K562 (cell line): ENCODE measurements at regions not wholly inside any gene's neighbourhood (a gene's known extent, or its start where the extent isn't known, plus 50 kb on each side); places are given as distances from the start of the nearest gene placed in this dataset.

Experiments used
- ATAC-seq: fragments of 200-7000 bp; cut with Tn5 transposase; 3 replicates; pipeline ENCODE4 v1.9.1; 2020; ENCODE audit warnings: moderate library complexity
- BruUV-seq: library from RNA; stranded (reverse); fragments of 400-500 nt; replicated peaks from 2 replicates; lab custom pipeline; 2021; lab: Mats Ljungman, UMichigan
- CTCF ChIA-PET: fragments of 300-600 bp; formaldehyde crosslinking; extraction: SDS; loops from one replicate; lab custom pipeline; 2021; ENCODE audit warnings: low intra/inter-chr PET ratio; lab: Yijun Ruan, JAX
- POLR2A ChIA-PET: fragments of 300-600, 350-650 bp; sonication (Branson Sonifier 250); formaldehyde crosslinking; extraction: SDS; loops from one replicate; lab custom pipeline; 2021; ENCODE audit warnings: antibody characterized with exemption, inconsistent platforms; lab: Yijun Ruan, JAX
- DNase-seq, 4 experiments: peaks; one replicate each; pipeline versions ENCODE4 v3.0.0 to v3.0.0-alpha.2; 2011 to 2018; ENCODE audit warnings: low spot score in 3 of 4, mixed read lengths in 3 of 4; ENCODE audit errors: extremely low read depth in 1 of 4
- FAIRE-seq: peaks from 2 replicates; lab custom pipeline; 2011; peaks lifted over from hg19 to GRCh38; lab: Jason Lieb, UNC
- H2AFZ ChIP-seq: 2 replicates; pipeline ENCODE4 v1.6.0; 2011; ENCODE audit warnings: low read depth, low read length, control low read depth, inconsistent platforms
- H3K27ac ChIP-seq: fragments of 200-600 bp; 3 replicates; pipeline ENCODE4 v1.8.0; 2011; ENCODE audit warnings: low read depth, mild to moderate bottlenecking, control low read depth, inconsistent platforms, low read length, moderate library complexity, mixed read lengths; ENCODE audit errors: extremely low read depth
- H3K27me3 ChIP-seq, 2 experiments: fragments of 300-600 bp in 1 of 2; 2 replicates in 1 of 2; 3 replicates in 1 of 2; pipeline versions ENCODE4 v1.6.0 to v1.8.0; 2011; ENCODE audit warnings: inconsistent platforms in 2 of 2, low read length in 2 of 2, mild to moderate bottlenecking in 1 of 2, mixed read lengths in 1 of 2, moderate library complexity in 1 of 2; ENCODE audit not compliant: control insufficient read depth in 2 of 2, insufficient read depth in 2 of 2
- H3K36me3 ChIP-seq: fragments of 300-600 bp; 3 replicates; pipeline ENCODE4 v1.8.0; 2011; ENCODE audit warnings: mild to moderate bottlenecking, low read length, inconsistent platforms; ENCODE audit not compliant: control insufficient read depth, insufficient read depth
- H3K4me1 ChIP-seq, 2 experiments: fragments of 200-600 bp in 1 of 2; replicated peaks in 1 of 2; 2 replicates in 1 of 2; 3 replicates in 1 of 2; pipeline versions ENCODE4 v1.5.1 to v1.8.0; 2011; ENCODE audit warnings: inconsistent platforms in 2 of 2, low read length in 2 of 2, mild to moderate bottlenecking in 1 of 2, mixed read lengths in 1 of 2, moderate library complexity in 1 of 2; ENCODE audit not compliant: control insufficient read depth in 2 of 2, insufficient read depth in 2 of 2
- H3K4me2 ChIP-seq: 2 replicates; pipeline ENCODE4 v1.6.1; 2011; ENCODE audit warnings: low read length, control low read depth, inconsistent platforms, mixed read lengths; ENCODE audit not compliant: insufficient read depth
- H3K4me3 ChIP-seq: fragments of 200-600 bp; sonication (generic), shearing (Covaris generic); 2 replicates; pipeline ENCODE4 v1.5.1; 2016; ENCODE audit warnings: control low read depth, inconsistent platforms
- H3K79me2 ChIP-seq: fragments of 200-600 bp; 3 replicates; pipeline ENCODE4 v1.8.0; 2011; ENCODE audit warnings: low read length, inconsistent platforms; ENCODE audit not compliant: control insufficient read depth, insufficient read depth
- H3K9ac ChIP-seq, 2 experiments: 2 replicates each; pipeline versions ENCODE4 v1.6.0 to v1.6.1; 2011; ENCODE audit warnings: low read depth in 2 of 2, low read length in 2 of 2, control low read depth in 1 of 2, inconsistent platforms in 1 of 2, mild to moderate bottlenecking in 1 of 2, mixed read lengths in 1 of 2; ENCODE audit not compliant: insufficient read depth in 1 of 2
- H3K9me1 ChIP-seq: one replicate; pipeline ENCODE4 v1.6.0; 2011; ENCODE audit warnings: inconsistent platforms, mild to moderate bottlenecking, low read length, moderate library complexity; ENCODE audit not compliant: control insufficient read depth, insufficient read depth
- H3K9me3 ChIP-seq: replicated peaks from 2 replicates; pipeline ENCODE4 v1.5.1; 2011; ENCODE audit warnings: low read depth, low read length, inconsistent platforms; ENCODE audit not compliant: control insufficient read depth, insufficient read depth
- H4K20me1 ChIP-seq: replicated peaks from 2 replicates; pipeline ENCODE4 v1.6.1; 2011; ENCODE audit warnings: low read length, inconsistent platforms, mixed read lengths; ENCODE audit not compliant: control insufficient read depth, insufficient read depth
- ATF1 ChIP-seq, 2 experiments: fragments of 450-650 bp in 1 of 2; IDR thresholded peaks; 2 replicates each; pipeline ENCODE4 v1.6.1; 2016; ENCODE audit warnings: missing compliant biosample characterization in 1 of 2, missing genetic modification characterization in 1 of 2
- CREBBP ChIP-seq: IDR thresholded peaks from one replicate; pipeline ENCODE4 v1.6.1; 2012; ENCODE audit warnings: low read depth, mild to moderate bottlenecking, control low read depth, inconsistent platforms, low read length
- ESRRA ChIP-seq: fragments of 450-650 bp; IDR thresholded peaks from 2 replicates; pipeline ENCODE4 v1.6.1; 2014; ENCODE audit warnings: low read depth, mild to moderate bottlenecking, moderate library complexity, borderline replicate concordance
- GABPB2 ChIP-seq: fragments of 250-450 bp; sonication (Bioruptor Pico); conservative IDR thresholded peaks from 2 replicates; pipeline ENCODE4 v1.5.1; 2021; ENCODE audit warnings: mild to moderate bottlenecking
- HOXB6 ChIP-seq: fragments of 250-450 bp; sonication (Bioruptor Pico); IDR thresholded peaks from 2 replicates; pipeline ENCODE4 v1.5.1; 2022; ENCODE audit warnings: mild to moderate bottlenecking, borderline replicate concordance
- KDM2B ChIP-seq: fragments of 250-450 bp; sonication (Bioruptor Pico); IDR thresholded peaks from 2 replicates; pipeline ENCODE4 v1.8.0; 2021; ENCODE audit warnings: mild to moderate bottlenecking, moderate library complexity
- KLF6 ChIP-seq: fragments of 250-450 bp; sonication (Bioruptor Pico); IDR thresholded peaks from 2 replicates; pipeline ENCODE4 v1.4.0; 2020; ENCODE audit warnings: mild to moderate bottlenecking, moderate library complexity, borderline replicate concordance
- NBN ChIP-seq: fragments of 450-650 bp; IDR thresholded peaks from 2 replicates; pipeline ENCODE4 v1.6.1; 2016; ENCODE audit warnings: low read depth, mild to moderate bottlenecking
- NFXL1 ChIP-seq: fragments of 450-650 bp; formaldehyde crosslinking; IDR thresholded peaks from 2 replicates; pipeline ENCODE4 v1.4.0; 2021; ENCODE audit warnings: mild to moderate bottlenecking
- NONO ChIP-seq, 2 experiments: fragments of 200-400 bp in 1 of 2; fragments of 450-650 bp in 1 of 2; formaldehyde crosslinking in 1 of 2; IDR thresholded peaks; 2 replicates each; pipeline ENCODE4 v1.6.1; 2017; ENCODE audit warnings: low read depth in 2 of 2, mild to moderate bottlenecking in 2 of 2, moderate library complexity in 2 of 2, low read length in 1 of 2
- SMC3 ChIP-seq: conservative IDR thresholded peaks from 2 replicates; pipeline ENCODE4 v1.6.1; 2011; ENCODE audit warnings: low read depth, low read length, improper control_type of control experiment; ENCODE audit not compliant: insufficient read depth
- TAF9B ChIP-seq: fragments of 450-650 bp; IDR thresholded peaks from 2 replicates; pipeline ENCODE4 v1.6.1; 2018; ENCODE audit warnings: mild to moderate bottlenecking; ENCODE audit not compliant: partially characterized antibody
- USF1 ChIP-seq: sonication (generic); formaldehyde crosslinking; IDR thresholded peaks from 2 replicates; pipeline ENCODE4 v1.9.0; 2022; ENCODE audit warnings: mild to moderate bottlenecking, missing genetic modification reagents
- ZBED1 ChIP-seq: IDR thresholded peaks from 2 replicates; pipeline ENCODE4 v1.6.1; 2014
- ZNF280A ChIP-seq: fragments of 450-650 bp; IDR thresholded peaks from 2 replicates; pipeline ENCODE4 v1.6.1; 2018; ENCODE audit warnings: mild to moderate bottlenecking, low read depth; ENCODE audit not compliant: partially characterized antibody
- ZNF699 ChIP-seq: fragments of 250-450 bp; sonication (Bioruptor Pico); IDR thresholded peaks from 2 replicates; pipeline ENCODE4 v1.8.0; 2021; ENCODE audit warnings: mild to moderate bottlenecking, moderate library complexity; ENCODE audit not compliant: insufficient replicate concordance
- WGBS: fragments of 100-300 bp; shearing (Covaris generic); methylation state at CpG from one replicate; pipeline ENCODE4 v1.1.6; 2016; ENCODE audit warnings: low coverage, mixed read lengths; ENCODE audit not compliant: insufficient coverage; ENCODE audit errors: missing lambda C conversion rate; 5-methylcytosine and 5-hydroxymethylcytosine counted together
- in situ Hi-C: fragments of 300-500 bp; cut with MboI; formaldehyde crosslinking; loops from 4 replicates; pipeline ENCODE4 v1.15.0; 2018; ENCODE audit warnings: inconsistent platforms, mixed read lengths
- intact Hi-C: fragments of 100-400 bp; cut with micrococcal nuclease; formaldehyde crosslinking; loops from 2 replicates; pipeline ENCODE4 v1.14.2; 2022

GRCh38 chr6:88490908-88491264, 324.7 kb upstream of the CNR1 start:
- no TSS peak for BruUV-seq
- no peak overlapping the region for H3K9ac ChIP-seq
- no peaks in the 10 kb centered on the region for H3K4me1 ChIP-seq
- H4K20me1 ChIP-seq: no peaks in the 10 kb centered on the region
- intact Hi-C loops (loop anchor here (5.0 kb wide), 1 partner anchor 564 kb away; no protein-coding TSS in a partner anchor), in situ Hi-C loops (no loop called here)
- no peak overlapping the region for H2AFZ ChIP-seq
- H3K4me3 ChIP-seq: no peak overlapping the region
- H3K27ac ChIP-seq: no peak overlapping the region
- TF ChIP-seq ESRRA: no peak
- no peak for TF ChIP-seq ZNF280A
- TF ChIP-seq GABPB2 (CRISPR knock-in tag): no peak
- TF ChIP-seq NBN: no peak
- TF ChIP-seq TAF9B: no peak
- TF ChIP-seq HOXB6 (CRISPR knock-in tag): no peak
- TF ChIP-seq ATF1 (CRISPR knock-in tag; IDR thresholded peaks at IDR 0.05): no peak
- TF ChIP-seq ATF1 (tag; IDR thresholded peaks at IDR 0.05): no peak
- TF ChIP-seq SMC3: no peak
- no peak for TF ChIP-seq NONO (IDR thresholded peaks at IDR 0.05; ENCODE audit: low read depth in 2 of 2, low read length in 1 of 2)
- TF ChIP-seq NFXL1 (CRISPR knock-in tag): no peak
- TF ChIP-seq CREBBP: no peak
- no peak for TF ChIP-seq ZNF699
- TF ChIP-seq USF1 (CRISPR knock-in tag): no peak
- no peak for TF ChIP-seq KLF6 (CRISPR knock-in tag)
- TF ChIP-seq ZBED1: no peak
- TF ChIP-seq KDM2B (CRISPR knock-in tag): no peak
- DNase-seq: no peak
- 0% methylated on average over 2 of the region's 2 CpGs for WGBS
- no peaks in the 10 kb centered on the region for H3K27me3 ChIP-seq
- no peaks in the 10 kb centered on the region for H3K9me1 ChIP-seq
- no peak for ATAC-seq
- no peaks in the 10 kb centered on the region for H3K36me3 ChIP-seq
- H3K4me2 ChIP-seq: no peak overlapping the region
- FAIRE-seq: no peak
- CTCF ChIA-PET: no interaction called here
- no peaks in the 10 kb centered on the region for H3K79me2 ChIP-seq
- no peaks in the 10 kb centered on the region; the same call in 1 of the 2 replicates for H3K9me3 ChIP-seq
- POLR2A ChIA-PET: interaction anchor here (0.8 kb wide), 1 partner anchor 22 kb away, joined by 3 read pairs; no protein-coding TSS in a partner anchor
